Tibial nerve (tissue), 4 donors: ENCODE measurements at regions not wholly inside any gene's neighbourhood (a gene's known extent, or its start where the extent isn't known, plus 50 kb on each side); places are given as distances from the start of the nearest gene placed in this dataset.

ENCODE experiments used
- DNase-seq, 2 donors: peaks; one replicate each; pipeline ENCODE4 v3.0.0-alpha.2; 2019; ENCODE audit warnings: low spot score in 2 of 2
- H3K27ac ChIP-seq, 4 donors: fragments of 200-600 bp; sonication (generic) in 3 of 4; one replicate each; pipeline ENCODE4 v1.5.1; 2017 to 2019; ENCODE audit warnings: mild to moderate bottlenecking in 1 of 4
- H3K27me3 ChIP-seq, 2 donors: fragments of 200-600 bp; sonication (generic) in 1 of 2; one replicate each; pipeline versions ENCODE4 v1.5.1 to v1.6.0; 2017 to 2019
- H3K36me3 ChIP-seq, 3 donors: fragments of 200-600 bp; sonication (generic); one replicate each; pipeline ENCODE4 v1.5.1; 2018 to 2019
- H3K4me1 ChIP-seq, 4 donors: fragments of 200-600 bp; sonication (generic) in 3 of 4; one replicate each; pipeline ENCODE4 v1.5.1; 2017 to 2019
- H3K4me3 ChIP-seq, 4 donors: fragments of 200-600 bp; sonication (generic) in 3 of 4; one replicate each; pipeline ENCODE4 v1.5.1; 2017 to 2019; ENCODE audit warnings: mild to moderate bottlenecking in 1 of 4, moderate library complexity in 1 of 4
- H3K9me3 ChIP-seq, 4 donors: fragments of 200-600 bp; sonication (generic) in 3 of 4; one replicate each; pipeline ENCODE4 v1.5.1; 2017 to 2019
- EP300 ChIP-seq, 2 donors: sonication (generic); formaldehyde crosslinking; IDR thresholded peaks; one replicate each; pipeline ENCODE4 v1.6.1; 2017; ENCODE audit warnings: antibody characterized with exemption in 2 of 2, mild to moderate bottlenecking in 1 of 2
- POLR2A ChIP-seq, 2 donors: fragments of 450-650 bp; IDR thresholded peaks; one replicate each; pipeline ENCODE4 v1.6.1; 2017; ENCODE audit warnings: antibody characterized with exemption in 2 of 2, mild to moderate bottlenecking in 2 of 2, moderate library complexity in 2 of 2
- WGBS, 2 donors: methylation state at CpG; one replicate each; pipeline ENCODE4 v1.1.5; 2018; 5-methylcytosine and 5-hydroxymethylcytosine counted together
- TF ChIP-seq, protein P1 (sequence below), 5 experiments: fragments of 200-600 bp in 3 of 5; fragments of 450-650 bp in 2 of 5; sonication (generic) in 3 of 5; IDR thresholded peaks; one replicate each; pipeline ENCODE4 v1.5.1; 2016 to 2019; ENCODE audit warnings: antibody characterized with exemption in 5 of 5, mild to moderate bottlenecking in 3 of 5, moderate library complexity in 2 of 5

DNA sequence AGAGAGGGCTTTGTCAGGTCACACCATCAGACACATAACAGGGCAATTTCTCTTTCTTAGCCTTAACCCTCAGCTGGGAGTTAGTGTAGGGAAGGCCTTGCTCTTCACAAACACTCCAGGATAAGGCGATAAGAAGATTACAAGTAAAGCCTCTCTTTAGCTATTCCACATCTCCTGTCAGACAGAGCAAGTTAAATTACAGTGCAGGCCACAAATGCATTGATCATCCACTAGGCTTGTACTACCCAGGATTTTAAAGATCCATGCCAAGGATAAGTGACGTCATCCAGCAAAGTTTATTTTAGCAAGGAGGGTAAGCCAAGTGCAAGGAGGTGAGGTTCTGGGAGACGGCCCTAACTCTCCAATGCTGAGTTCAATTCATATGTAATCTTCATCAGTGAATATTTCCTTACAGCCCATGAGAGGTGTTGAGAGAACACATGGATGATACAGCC lies 890.6 kb upstream of the NR2F2 start:
- no peaks in the 10 kb centered on the region for H3K27me3 ChIP-seq
- H3K27ac ChIP-seq = peak overlapping the region; percentile 56 to 92 (median 85)
- H3K9me3 ChIP-seq = no peaks in the 10 kb centered on the region
- no peak for DNase-seq
- H3K36me3 ChIP-seq = no peaks in the 10 kb centered on the region
- peaks cover 3 to 55% (median 31%) of the 10 kb centered on the region in 4 donors for H3K4me1 ChIP-seq
- 35 to 49% methylated on average over 3 of the region's 3 CpGs for WGBS, 2 donors
- no peak for TF ChIP-seq EP300 (IDR thresholded peaks at IDR 0.05)
- TF ChIP-seq, protein P1, sequence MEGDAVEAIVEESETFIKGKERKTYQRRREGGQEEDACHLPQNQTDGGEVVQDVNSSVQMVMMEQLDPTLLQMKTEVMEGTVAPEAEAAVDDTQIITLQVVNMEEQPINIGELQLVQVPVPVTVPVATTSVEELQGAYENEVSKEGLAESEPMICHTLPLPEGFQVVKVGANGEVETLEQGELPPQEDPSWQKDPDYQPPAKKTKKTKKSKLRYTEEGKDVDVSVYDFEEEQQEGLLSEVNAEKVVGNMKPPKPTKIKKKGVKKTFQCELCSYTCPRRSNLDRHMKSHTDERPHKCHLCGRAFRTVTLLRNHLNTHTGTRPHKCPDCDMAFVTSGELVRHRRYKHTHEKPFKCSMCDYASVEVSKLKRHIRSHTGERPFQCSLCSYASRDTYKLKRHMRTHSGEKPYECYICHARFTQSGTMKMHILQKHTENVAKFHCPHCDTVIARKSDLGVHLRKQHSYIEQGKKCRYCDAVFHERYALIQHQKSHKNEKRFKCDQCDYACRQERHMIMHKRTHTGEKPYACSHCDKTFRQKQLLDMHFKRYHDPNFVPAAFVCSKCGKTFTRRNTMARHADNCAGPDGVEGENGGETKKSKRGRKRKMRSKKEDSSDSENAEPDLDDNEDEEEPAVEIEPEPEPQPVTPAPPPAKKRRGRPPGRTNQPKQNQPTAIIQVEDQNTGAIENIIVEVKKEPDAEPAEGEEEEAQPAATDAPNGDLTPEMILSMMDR (IDR thresholded peaks at IDR 0.05) = no peak
- H3K4me3 ChIP-seq = no peak overlapping the region

DNA sequence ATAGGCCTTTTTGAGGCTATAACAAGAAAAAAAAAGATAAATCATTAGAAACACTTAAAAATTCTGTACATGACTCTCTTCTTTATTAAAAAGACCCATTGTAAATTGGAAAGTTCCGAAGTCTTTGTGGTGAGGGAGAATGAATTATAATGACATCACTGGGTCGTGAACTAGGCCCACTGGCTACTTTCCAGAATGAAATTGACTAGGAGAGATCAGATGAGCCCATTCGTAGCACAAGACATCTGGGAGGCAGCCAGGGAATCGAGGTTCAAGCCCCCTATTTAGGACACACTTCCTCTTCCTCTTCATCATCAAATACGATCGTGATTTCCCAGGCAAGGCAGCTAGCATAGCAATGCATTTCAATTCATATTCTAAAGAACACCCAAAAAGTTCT lies 889.8 kb upstream of the NR2F2 start:
- Histone ChIP-seq H3K36me3 (no peaks in the 10 kb centered on the region), H3K4me1 (peaks cover 3 to 55% (median 31%) of the 10 kb centered on the region in 4 donors), H3K27ac (peak overlapping the region; percentile 56 to 92 (median 85)), H3K9me3 (no peaks in the 10 kb centered on the region), H3K27me3 (no peaks in the 10 kb centered on the region), H3K4me3 (no peak overlapping the region)
- no peak for DNase-seq
- TF ChIP-seq EP300 (IDR thresholded peaks at IDR 0.05) (peak; percentile 63 to 76), POLR2A (IDR thresholded peaks at IDR 0.05) (no peak)
- WGBS, 2 donors = 8 to 17% methylated on average over 6 of the region's 6 CpGs

GRCh38 chr15:95442107-95442719 lies 888.3 kb upstream of the NR2F2 start:
- WGBS, 2 donors = 18 to 24% methylated on average over 7 of the region's 7 CpGs
- peak overlapping the region; percentile 56 to 92 (median 86) for H3K27ac ChIP-seq
- no peak overlapping the region for H3K4me3 ChIP-seq
- TF ChIP-seq, protein P1 (IDR thresholded peaks at IDR 0.05) = no peak
- peak; percentile 93 to 98 for TF ChIP-seq EP300 (IDR thresholded peaks at IDR 0.05)
- peak in 1 of 2 donors; percentile 24 for TF ChIP-seq POLR2A (IDR thresholded peaks at IDR 0.05)
- DNase-seq = no peak
- peaks cover 3 to 58% (median 34%) of the 10 kb centered on the region in 4 donors for H3K4me1 ChIP-seq
- H3K36me3 ChIP-seq = no peaks in the 10 kb centered on the region
- no peaks in the 10 kb centered on the region for H3K27me3 ChIP-seq
- no peaks in the 10 kb centered on the region for H3K9me3 ChIP-seq

DNA sequence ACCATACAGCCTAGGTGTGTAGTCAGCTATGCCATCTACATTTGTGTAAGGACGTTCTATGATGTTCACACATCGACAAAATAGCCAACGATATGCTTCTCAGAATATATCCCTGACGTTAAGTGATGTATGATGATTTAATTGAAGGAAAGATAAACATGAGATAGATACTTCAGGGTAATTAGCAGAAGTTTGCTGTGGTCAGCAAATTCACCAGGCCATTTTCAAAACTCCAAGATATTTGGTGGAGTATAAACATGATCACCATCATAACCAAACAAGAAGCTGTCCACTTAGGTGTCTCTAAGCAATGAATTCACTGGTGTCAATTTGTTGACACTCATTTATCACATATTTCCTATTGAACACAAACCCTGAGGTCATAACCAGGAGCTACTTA lies 885.6 kb upstream of the NR2F2 start:
- no peak for DNase-seq
- H3K36me3 ChIP-seq = no peaks in the 10 kb centered on the region
- WGBS, 2 donors = 88 to 96% methylated on average over 4 of the region's 4 CpGs
- TF ChIP-seq POLR2A (IDR thresholded peaks at IDR 0.05) (no peak), EP300 (IDR thresholded peaks at IDR 0.05) (no peak)
- TF ChIP-seq, protein P1 (IDR thresholded peaks at IDR 0.05) = no peak
- H3K27ac ChIP-seq = peak overlapping the region in 2 of 4 donors; percentile 90 to 92
- H3K27me3 ChIP-seq = no peaks in the 10 kb centered on the region
- H3K9me3 ChIP-seq = no peaks in the 10 kb centered on the region
- no peak overlapping the region for H3K4me3 ChIP-seq
- peaks cover 2 to 56% (median 26%) of the 10 kb centered on the region in 4 donors for H3K4me1 ChIP-seq

DNA sequence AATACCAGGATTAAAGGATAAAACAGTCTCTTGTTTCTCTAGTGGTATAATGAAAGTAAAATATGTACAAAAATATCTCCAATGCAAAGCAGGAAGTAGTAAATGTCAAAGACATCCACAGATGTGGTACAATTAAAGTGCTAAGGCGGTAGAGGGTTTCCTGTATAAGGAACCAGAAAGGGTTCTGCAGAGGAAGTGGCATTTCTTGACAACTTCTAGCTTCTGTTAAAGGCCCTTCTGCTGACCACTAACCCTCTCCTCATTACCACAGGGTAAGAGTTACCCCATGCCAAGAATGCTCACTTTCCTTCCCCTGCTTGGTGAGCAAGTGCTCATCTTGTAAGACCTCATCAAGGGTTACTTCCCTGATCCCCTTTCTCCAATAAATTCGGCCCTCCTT lies 883.6 kb upstream of the NR2F2 start:
- H3K4me1 ChIP-seq = peaks cover 0 to 43% (median 19%) of the 10 kb centered on the region in 4 donors
- TF ChIP-seq EP300 (IDR thresholded peaks at IDR 0.05) = no peak
- no peak for TF ChIP-seq POLR2A (IDR thresholded peaks at IDR 0.05)
- TF ChIP-seq, protein P1 (IDR thresholded peaks at IDR 0.05) = no peak
- no peaks in the 10 kb centered on the region for H3K27me3 ChIP-seq
- DNase-seq = no peak
- no peak overlapping the region for H3K4me3 ChIP-seq
- H3K9me3 ChIP-seq = no peaks in the 10 kb centered on the region
- H3K27ac ChIP-seq = peak overlapping the region in 3 of 4 donors; percentile 40 to 90 (median 75)
- no peaks in the 10 kb centered on the region for H3K36me3 ChIP-seq
- 16 to 36% methylated on average over 2 of the region's 2 CpGs for WGBS, 2 donors
